ENCODE measurements at regions not wholly inside any gene's neighbourhood (a gene's known extent, or its start where the extent isn't known, plus 50 kb on each side); places are given as distances from the start of the nearest gene placed in this dataset.
A peak's percentile ranks its signal among the peaks of the same experiment; 100 is the strongest.

- ATAC-seq, result peak; percentile 83
- TF ChIP-seq ARNTL (CRISPR knock-in tag; IDR thresholded peaks at IDR 0.05; ENCODE audit: borderline replicate concordance, low read depth) (no peak), ISL1 (CRISPR knock-in tag; IDR thresholded peaks at IDR 0.05) (peak; percentile 76), GLIS3 (CRISPR knock-in tag; IDR thresholded peaks at IDR 0.05) (no peak), PATZ1 (CRISPR knock-in tag; IDR thresholded peaks at IDR 0.05; ENCODE audit: borderline replicate concordance) (no peak), TCF4 (CRISPR knock-in tag; IDR thresholded peaks at IDR 0.05; ENCODE audit: borderline replicate concordance) (peak; percentile 90), SNAI2 (CRISPR knock-in tag; IDR thresholded peaks at IDR 0.05) (peak; percentile 50; the same call in 1 of the 2 replicates), ZC3H10 (CRISPR knock-in tag; IDR thresholded peaks at IDR 0.05) (no peak), TSHZ2 (CRISPR knock-in tag; IDR thresholded peaks at IDR 0.05) (peak; percentile 66), ZFP30 (CRISPR knock-in tag; IDR thresholded peaks at IDR 0.05) (no peak), ZNF70 (CRISPR knock-in tag; IDR thresholded peaks at IDR 0.05) (no peak), ZFP3 (CRISPR knock-in tag; IDR thresholded peaks at IDR 0.05) (no peak)
- TF ChIP-seq, protein P1, sequence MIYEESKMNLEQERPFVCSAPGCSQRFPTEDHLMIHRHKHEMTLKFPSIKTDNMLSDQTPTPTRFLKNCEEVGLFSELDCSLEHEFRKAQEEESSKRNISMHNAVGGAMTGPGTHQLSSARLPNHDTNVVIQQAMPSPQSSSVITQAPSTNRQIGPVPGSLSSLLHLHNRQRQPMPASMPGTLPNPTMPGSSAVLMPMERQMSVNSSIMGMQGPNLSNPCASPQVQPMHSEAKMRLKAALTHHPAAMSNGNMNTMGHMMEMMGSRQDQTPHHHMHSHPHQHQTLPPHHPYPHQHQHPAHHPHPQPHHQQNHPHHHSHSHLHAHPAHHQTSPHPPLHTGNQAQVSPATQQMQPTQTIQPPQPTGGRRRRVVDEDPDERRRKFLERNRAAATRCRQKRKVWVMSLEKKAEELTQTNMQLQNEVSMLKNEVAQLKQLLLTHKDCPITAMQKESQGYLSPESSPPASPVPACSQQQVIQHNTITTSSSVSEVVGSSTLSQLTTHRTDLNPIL (CRISPR knock-in tag; IDR thresholded peaks at IDR 0.05; ENCODE audit: low read depth), result peak; percentile 65; the same call in 1 of the 2 replicates
These were observed 52.4 kb upstream of the USP1 start for GRCh38 chr1:62384276-62385005.

DNA sequence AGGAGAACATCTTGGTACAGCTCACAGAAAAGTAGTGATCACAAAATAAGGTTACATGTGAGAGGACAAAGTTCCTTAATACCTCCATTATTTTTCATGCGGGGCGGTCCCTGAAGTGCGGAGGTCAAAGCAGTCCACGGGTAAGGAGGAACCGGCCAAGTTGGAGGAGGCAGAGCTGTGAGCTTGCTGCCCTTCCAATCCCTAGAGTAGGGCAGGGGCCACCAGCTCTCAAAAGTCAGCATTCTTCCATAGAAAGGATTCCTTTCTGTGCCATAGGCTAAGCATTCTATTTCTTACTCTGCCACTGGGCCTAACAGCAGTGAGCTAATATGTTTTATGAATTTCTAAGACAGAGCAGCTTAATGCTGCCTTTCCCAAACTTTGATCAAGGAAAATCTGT lies 50.9 kb upstream of the USP1 start:
- no peak for TF ChIP-seq ESRRG (CRISPR knock-in tag; IDR thresholded peaks at IDR 0.05)
- no peak for TF ChIP-seq OSR1 (CRISPR knock-in tag; IDR thresholded peaks at IDR 0.05)
- no peak for TF ChIP-seq ZFP30 (CRISPR knock-in tag; IDR thresholded peaks at IDR 0.05)
- no peak for TF ChIP-seq CSDC2 (CRISPR knock-in tag; IDR thresholded peaks at IDR 0.05)
- no peak for TF ChIP-seq TCF4 (CRISPR knock-in tag; IDR thresholded peaks at IDR 0.05; ENCODE audit: borderline replicate concordance)
- ATAC-seq, result no peak

GRCh38 chr1:62386351-62387121 lies 50.3 kb upstream of the USP1 start:
- ATAC-seq, result no peak
- TF ChIP-seq ZNF565 (CRISPR knock-in tag; conservative IDR thresholded peaks at IDR 0.05; ENCODE audit: low read depth), result no peak
- TF ChIP-seq ZNF8 (CRISPR knock-in tag; IDR thresholded peaks at IDR 0.05), result no peak
- TF ChIP-seq, protein P1 (CRISPR knock-in tag; IDR thresholded peaks at IDR 0.05; ENCODE audit: low read depth), result no peak
- no peak for TF ChIP-seq ESRRG (CRISPR knock-in tag; IDR thresholded peaks at IDR 0.05)
- no peak for TF ChIP-seq TOX (CRISPR knock-in tag; IDR thresholded peaks at IDR 0.05; ENCODE audit: borderline replicate concordance)
- no peak for TF ChIP-seq TSHZ2 (CRISPR knock-in tag; IDR thresholded peaks at IDR 0.05)
- no peak for TF ChIP-seq GLIS3 (CRISPR knock-in tag; IDR thresholded peaks at IDR 0.05)
- TF ChIP-seq ZC3H10 (CRISPR knock-in tag; IDR thresholded peaks at IDR 0.05), result no peak
- TF ChIP-seq ISL1 (CRISPR knock-in tag; IDR thresholded peaks at IDR 0.05), result no peak
- TF ChIP-seq POU6F1 (CRISPR knock-in tag; IDR thresholded peaks at IDR 0.05; ENCODE audit: borderline replicate concordance, low read depth), result no peak
- TF ChIP-seq ZFP3 (CRISPR knock-in tag; IDR thresholded peaks at IDR 0.05), result no peak
- TF ChIP-seq ZNF70 (CRISPR knock-in tag; IDR thresholded peaks at IDR 0.05), result no peak
- no peak for TF ChIP-seq PATZ1 (CRISPR knock-in tag; IDR thresholded peaks at IDR 0.05; ENCODE audit: borderline replicate concordance)
- TF ChIP-seq BACH2 (CRISPR knock-in tag; IDR thresholded peaks at IDR 0.05; ENCODE audit: borderline replicate concordance), result no peak
- no peak for TF ChIP-seq CSDC2 (CRISPR knock-in tag; IDR thresholded peaks at IDR 0.05)
- no peak for TF ChIP-seq ARNTL (CRISPR knock-in tag; IDR thresholded peaks at IDR 0.05; ENCODE audit: borderline replicate concordance, low read depth)
